ENCODE measurements at regions not wholly inside any gene's neighbourhood (a gene's known extent, or its start where the extent isn't known, plus 50 kb on each side); places are given as distances from the start of the nearest gene placed in this dataset.

DNA sequence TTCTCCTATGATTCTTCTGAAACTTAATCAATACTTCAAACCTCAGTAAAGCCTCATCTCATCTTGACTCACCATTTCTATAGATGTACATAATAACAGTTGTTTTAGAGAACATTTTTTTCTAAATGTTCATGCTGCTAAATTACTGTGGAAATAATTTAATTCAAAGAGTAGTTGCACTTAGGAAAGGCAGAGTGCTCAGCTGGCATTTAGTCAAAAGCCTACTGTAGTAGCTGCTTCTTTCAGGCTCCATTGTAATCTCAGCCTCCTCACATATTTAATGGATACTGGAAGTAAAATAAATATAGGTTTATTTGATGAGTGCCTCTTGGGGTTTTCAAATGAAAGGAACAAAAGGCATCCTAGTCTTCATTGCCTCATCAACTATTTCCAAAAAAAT, 325.0 kb downstream of the CCER1 start:
- H3K36me3 Mint-ChIP-seq (ENCODE audit: low read depth) = no peaks in the 10 kb centered on the region
- no peaks in the 10 kb centered on the region for H3K9me3 Mint-ChIP-seq
- no peaks in the 10 kb centered on the region for H3K27me3 Mint-ChIP-seq (ENCODE audit: low read depth)
- H3K4me1 Mint-ChIP-seq = no peaks in the 10 kb centered on the region
- no peak overlapping the region for H3K27ac Mint-ChIP-seq (ENCODE audit: unreplicated experiment)
- no peak overlapping the region for H3K4me3 Mint-ChIP-seq
- DNase-seq (ENCODE audit: low read depth, low spot score) = no peak
- TF ChIP-seq, protein P1, sequence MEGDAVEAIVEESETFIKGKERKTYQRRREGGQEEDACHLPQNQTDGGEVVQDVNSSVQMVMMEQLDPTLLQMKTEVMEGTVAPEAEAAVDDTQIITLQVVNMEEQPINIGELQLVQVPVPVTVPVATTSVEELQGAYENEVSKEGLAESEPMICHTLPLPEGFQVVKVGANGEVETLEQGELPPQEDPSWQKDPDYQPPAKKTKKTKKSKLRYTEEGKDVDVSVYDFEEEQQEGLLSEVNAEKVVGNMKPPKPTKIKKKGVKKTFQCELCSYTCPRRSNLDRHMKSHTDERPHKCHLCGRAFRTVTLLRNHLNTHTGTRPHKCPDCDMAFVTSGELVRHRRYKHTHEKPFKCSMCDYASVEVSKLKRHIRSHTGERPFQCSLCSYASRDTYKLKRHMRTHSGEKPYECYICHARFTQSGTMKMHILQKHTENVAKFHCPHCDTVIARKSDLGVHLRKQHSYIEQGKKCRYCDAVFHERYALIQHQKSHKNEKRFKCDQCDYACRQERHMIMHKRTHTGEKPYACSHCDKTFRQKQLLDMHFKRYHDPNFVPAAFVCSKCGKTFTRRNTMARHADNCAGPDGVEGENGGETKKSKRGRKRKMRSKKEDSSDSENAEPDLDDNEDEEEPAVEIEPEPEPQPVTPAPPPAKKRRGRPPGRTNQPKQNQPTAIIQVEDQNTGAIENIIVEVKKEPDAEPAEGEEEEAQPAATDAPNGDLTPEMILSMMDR (conservative IDR thresholded peaks at IDR 0.05) = no peak

DNA sequence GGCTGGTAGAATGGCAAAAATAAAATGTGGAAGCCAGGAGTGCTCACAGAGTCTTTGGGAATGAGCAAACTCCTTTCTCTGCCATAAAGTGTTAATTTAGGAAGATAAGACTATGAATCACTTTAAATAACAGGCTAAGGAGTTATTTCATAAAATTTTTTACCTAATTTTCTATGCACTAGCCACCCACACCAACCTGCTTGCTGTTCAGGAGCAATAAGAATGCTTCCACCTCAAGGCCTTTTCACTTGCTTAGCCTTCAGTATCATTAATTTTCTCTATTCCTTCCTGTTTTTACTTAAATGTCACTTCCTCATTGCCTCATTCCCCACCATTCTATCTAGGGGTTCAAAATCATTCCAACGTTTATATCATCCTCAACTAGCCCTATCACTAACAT, 326.8 kb downstream of the CCER1 start:
- no peaks in the 10 kb centered on the region for H3K4me1 Mint-ChIP-seq
- no peak overlapping the region for H3K4me3 Mint-ChIP-seq
- H3K27me3 Mint-ChIP-seq (ENCODE audit: low read depth) = no peaks in the 10 kb centered on the region
- no peak overlapping the region for H3K27ac Mint-ChIP-seq (ENCODE audit: unreplicated experiment)
- TF ChIP-seq, protein P1 (conservative IDR thresholded peaks at IDR 0.05) = no peak
- no peaks in the 10 kb centered on the region for H3K9me3 Mint-ChIP-seq
- H3K36me3 Mint-ChIP-seq (ENCODE audit: low read depth) = no peaks in the 10 kb centered on the region
- no peak for DNase-seq (ENCODE audit: low read depth, low spot score)

DNA sequence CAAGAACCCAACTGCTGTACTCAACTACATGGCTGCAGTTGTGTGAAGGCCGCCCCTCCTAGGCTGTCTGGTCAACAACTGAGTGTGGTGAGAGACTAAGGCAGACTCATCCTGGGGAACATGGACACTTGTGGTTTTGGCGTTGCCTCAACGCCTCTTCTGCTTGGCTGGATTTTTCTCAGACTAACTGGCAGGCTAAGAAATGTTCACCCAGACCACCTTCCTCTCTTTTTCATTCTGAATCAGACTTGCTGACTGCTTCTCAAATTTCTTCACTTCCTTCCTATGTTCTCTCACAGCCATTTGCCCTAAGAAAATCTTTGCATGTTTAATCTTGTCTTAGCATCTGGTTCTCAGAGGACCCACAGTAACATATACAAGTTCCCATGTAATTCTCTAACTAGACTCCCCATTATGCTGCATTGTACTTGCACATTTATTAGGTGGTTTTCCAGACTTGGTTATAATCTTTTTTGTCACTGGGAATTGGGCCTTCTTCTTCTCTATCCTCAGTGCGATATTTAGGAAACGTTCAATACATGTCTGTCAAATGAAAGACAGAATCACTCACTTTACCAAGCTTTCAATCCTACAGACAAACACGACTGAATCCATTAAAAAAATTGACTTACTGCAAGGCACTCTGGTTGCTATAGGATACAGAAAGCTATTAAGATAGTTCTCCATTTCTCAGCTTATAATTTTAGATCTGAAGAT, 327.6 kb downstream of the CCER1 start:
- peaks cover 3% of the 10 kb centered on the region for H3K4me1 Mint-ChIP-seq
- DNase-seq (ENCODE audit: low read depth, low spot score) = no peak

DNA sequence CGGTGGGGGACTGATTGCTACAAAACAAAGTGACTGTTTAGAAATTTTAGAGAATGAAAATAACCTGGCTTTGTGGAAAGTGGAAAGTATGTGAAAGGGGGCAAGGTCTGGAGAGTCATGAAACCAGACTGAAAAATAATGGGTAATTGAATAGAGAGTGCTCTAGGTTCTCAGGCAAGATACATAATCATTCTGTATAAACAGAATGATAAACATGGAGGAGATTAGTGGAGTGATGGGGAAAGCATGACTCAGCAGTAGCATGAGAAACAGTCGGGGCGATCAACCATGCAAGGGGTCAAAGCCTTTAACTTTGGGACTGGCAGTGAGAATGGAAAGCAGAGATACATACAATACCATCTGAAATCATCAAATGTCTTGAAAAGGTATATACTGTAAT, 332.5 kb downstream of the CCER1 start:
- Mint-ChIP-seq H3K9me3 (no peaks in the 10 kb centered on the region), H3K4me3 (no peak overlapping the region), H3K27me3 (ENCODE audit: low read depth) (no peaks in the 10 kb centered on the region), H3K27ac (ENCODE audit: unreplicated experiment) (no peak overlapping the region), H3K36me3 (ENCODE audit: low read depth) (no peaks in the 10 kb centered on the region), H3K4me1 (peaks cover 6% of the 10 kb centered on the region)
- TF ChIP-seq, protein P1 (conservative IDR thresholded peaks at IDR 0.05) = no peak
- no peak for DNase-seq (ENCODE audit: low read depth, low spot score)

More for the DNA sequence above, 327.6 kb downstream of the CCER1 start:
- Mint-ChIP-seq H3K4me3 (no peak overlapping the region), H3K27me3 (ENCODE audit: low read depth) (no peaks in the 10 kb centered on the region), H3K36me3 (ENCODE audit: low read depth) (no peaks in the 10 kb centered on the region), H3K27ac (ENCODE audit: unreplicated experiment) (no peak overlapping the region), H3K9me3 (no peaks in the 10 kb centered on the region)
- TF ChIP-seq, protein P1 (conservative IDR thresholded peaks at IDR 0.05) = no peak

DNA sequence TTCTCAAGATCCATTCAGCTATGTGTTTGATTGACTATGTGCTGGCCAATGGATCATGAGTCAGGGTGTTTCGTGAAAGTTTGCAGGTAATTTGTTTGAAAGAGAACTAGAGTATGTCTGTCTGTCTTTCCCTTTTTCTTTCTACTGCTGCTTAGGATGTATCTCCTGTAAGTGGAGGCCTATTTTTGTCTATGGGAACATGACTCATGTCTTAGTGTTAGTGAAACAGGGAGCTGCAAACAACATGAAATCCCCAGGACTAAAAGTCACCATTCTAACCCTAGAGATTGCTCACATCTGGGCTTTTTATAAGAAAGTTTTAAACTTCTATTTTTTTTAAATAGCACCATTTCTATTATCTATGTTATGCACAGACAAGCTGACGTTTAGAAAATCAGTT, 333.0 kb downstream of the CCER1 start:
- Mint-ChIP-seq H3K27ac (ENCODE audit: unreplicated experiment) (no peak overlapping the region), H3K4me1 (peaks cover 6% of the 10 kb centered on the region), H3K27me3 (ENCODE audit: low read depth) (no peaks in the 10 kb centered on the region), H3K36me3 (ENCODE audit: low read depth) (no peaks in the 10 kb centered on the region), H3K9me3 (no peaks in the 10 kb centered on the region), H3K4me3 (no peak overlapping the region)
- TF ChIP-seq, protein P1 (conservative IDR thresholded peaks at IDR 0.05) = no peak
- DNase-seq (ENCODE audit: low read depth, low spot score) = no peak
